HG03460 (cell line): ENCODE measurements at regions not wholly inside any gene's neighbourhood (a gene's known extent, or its start where the extent isn't known, plus 50 kb on each side); places are given as distances from the start of the nearest gene placed in this dataset.
"Not testable (repeated sequence)": the region's sequence is repeated elsewhere in the genome, so short reads cannot be mapped to it uniquely, and the experiment has no call there.

ENCODE experiments used
- ATAC-seq: cut with Tn5 transposase; IDR thresholded peaks from one replicate; pipeline ENCODE4 v1.9.1; 2021; ENCODE audit not compliant: unreplicated experiment

DNA sequence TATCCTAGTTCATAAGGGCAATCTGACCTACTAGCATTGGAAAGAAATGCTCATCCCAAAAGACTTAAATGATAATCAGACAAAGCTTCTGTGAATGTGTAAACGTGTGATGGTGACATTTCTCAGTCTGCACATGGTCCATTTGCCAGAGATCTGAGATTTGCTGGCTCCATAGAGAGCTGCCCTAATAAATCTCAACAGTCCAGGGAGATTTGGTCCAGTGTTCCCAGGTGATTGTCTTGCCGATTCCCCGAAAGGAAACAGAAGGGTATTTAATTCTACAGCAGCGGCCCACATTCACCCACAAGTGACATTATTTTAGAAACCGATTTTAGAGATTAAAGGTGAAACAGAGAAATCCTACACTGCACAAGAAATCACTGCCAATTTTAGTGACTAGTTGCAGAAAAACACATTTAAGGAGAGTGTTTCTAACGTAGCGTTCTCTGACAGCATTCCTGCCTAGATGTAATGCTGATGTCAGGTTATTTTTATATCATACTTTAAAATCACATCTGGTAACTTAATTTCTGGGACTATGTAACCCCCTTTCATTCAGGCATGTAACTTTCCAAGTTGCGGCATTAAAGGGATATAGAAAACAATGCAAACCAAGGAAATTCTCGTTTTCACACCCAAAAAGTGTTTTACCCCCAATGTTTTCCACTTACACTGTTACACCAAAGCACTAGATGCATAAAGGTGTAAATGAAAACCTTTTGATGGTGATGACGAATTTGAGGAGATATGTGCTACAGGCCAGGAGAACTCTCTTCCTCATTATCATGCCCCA, 231.9 kb upstream of the FN1 start:
- ATAC-seq: no peak

DNA sequence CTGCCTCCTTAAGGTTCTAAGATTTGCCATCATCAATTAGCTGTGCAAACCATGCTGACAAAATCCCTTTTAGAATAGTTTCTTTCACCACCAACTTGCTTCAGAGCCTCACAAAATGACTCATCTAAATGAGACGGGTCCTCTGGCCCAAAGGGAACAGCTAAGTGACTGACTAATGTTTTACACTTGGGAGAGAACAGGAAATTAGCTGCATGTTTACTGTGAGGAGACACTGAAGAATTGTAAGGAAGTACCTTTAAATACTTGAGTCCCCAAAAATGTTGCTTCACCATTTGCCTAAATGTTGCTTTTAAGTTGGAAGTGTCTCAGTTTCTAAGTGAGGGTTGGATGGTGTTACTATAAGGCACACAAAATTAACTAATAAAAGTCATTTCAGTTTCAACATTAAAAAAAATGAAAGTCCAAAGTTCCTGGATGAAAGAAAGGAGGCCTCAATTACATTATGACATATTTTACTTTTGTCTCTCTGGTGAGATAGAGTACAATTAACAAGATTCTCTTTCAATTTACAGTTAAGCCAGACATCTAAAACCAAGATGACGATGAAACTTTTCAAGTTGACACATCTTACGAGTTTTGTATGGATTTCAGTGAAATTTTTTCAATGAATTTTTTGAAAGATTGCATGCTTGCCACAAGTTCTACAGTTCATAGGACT, 229.1 kb upstream of the FN1 start:
- peak; percentile 91 for ATAC-seq

DNA sequence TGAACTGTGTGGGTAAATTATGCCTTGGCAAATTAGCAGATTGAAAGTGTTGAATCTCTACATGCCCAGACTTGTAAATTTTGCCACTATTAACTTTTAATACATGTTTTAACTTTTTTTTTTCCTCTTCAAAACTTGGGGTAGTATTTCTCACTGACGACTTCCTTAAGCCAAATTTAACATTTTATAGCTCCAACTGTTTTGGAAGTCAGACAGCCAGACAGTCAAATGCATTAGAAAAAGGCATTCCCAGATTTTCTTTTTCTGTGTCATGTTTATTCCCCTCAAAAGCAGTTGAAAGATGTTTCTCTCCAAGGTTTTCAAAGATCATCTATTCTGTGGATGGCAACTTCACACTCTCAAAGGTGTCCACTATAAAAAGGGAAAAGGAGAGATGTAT, 226.8 kb upstream of the FN1 start:
- ATAC-seq: no peak

DNA sequence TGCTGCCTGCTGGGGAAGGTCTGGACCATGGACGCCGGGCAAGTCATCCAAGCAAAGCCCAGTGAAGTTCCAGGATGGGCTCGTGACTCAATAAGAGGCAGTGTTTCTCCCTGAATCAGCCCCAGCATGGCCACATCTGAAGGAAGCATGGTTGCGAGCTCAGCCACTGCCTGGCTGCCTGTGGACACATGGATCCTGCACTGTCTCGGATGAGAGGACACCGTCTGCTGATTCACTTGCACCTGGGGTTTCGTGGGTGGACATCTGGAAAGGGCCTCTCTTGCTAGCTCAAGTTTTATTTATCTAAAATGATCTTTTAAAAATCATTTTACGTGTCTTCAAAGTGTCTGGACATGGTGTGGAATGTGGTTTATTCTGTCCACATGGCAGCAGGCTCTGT, 224.8 kb upstream of the FN1 start:
- ATAC-seq: no peak

DNA sequence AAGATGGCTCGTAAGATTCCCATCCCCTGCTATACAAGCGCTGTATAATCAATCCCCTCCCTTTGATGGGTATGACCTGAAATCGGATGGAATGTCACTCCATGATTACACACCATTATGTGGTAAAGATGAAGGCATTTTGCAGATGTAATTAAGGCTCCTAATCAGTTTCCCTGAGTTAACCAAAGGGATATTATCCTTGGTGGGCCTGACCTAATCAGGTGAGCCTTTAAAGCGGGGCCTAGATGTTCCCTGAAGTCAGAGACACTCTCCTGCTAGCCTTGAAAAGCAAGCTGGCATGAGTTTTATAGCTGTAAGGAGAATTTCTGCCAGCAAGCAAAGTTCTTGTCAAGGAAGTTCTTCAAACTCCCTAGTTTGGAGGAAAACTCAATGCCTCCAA, 223.8 kb upstream of the FN1 start:
- ATAC-seq: no peak

DNA sequence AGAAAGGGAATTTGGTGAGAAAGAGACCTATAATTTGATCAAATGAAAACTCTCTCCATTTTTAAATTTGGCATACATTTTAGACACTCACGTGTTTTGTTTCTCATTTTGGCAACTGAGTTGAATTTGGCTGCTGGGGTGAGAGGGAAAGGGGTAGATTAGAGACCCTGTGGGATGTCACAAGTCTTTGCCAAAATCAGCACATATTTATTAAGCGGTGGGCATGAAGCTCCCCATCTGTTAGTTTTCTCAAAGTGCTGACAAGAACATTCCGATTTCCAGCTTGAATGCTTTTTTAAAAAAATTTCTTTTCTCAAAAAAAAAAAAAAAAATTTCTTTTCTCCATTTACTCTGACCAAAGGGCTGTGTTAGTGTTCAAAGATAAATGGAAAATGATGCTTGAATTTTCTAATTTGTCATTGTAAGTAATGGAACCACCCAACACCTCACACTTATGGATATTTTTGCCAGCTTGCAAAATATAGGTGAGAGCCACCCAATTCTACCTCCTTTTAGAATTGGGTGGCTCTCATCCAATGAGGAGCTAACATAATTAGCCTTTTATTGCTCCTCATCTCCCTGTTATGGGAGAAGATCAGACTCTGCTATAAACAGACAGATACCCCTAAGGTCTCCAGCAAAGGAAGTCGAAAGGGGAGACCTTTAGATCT, 222.9 kb upstream of the FN1 start:
- no peak for ATAC-seq

DNA sequence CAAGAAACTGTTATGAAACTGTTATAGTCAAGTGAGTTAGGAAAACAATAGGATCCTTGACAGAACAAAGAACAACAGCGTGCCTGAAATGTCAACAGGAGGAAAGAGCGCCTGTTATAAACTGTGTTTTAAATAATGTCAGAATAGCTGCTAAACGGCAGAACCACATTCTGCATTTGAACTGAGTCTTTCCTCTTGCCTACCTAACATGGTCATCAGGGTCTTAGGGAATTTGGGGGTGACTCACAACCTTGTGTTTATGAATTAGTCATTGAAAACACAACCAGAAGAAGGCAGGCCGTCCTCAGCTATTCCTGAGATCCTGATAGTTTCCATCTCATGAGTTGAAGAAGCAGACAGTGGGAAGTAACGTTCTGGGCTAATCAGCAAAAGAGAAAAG, 222.0 kb upstream of the FN1 start:
- ATAC-seq: no peak

DNA sequence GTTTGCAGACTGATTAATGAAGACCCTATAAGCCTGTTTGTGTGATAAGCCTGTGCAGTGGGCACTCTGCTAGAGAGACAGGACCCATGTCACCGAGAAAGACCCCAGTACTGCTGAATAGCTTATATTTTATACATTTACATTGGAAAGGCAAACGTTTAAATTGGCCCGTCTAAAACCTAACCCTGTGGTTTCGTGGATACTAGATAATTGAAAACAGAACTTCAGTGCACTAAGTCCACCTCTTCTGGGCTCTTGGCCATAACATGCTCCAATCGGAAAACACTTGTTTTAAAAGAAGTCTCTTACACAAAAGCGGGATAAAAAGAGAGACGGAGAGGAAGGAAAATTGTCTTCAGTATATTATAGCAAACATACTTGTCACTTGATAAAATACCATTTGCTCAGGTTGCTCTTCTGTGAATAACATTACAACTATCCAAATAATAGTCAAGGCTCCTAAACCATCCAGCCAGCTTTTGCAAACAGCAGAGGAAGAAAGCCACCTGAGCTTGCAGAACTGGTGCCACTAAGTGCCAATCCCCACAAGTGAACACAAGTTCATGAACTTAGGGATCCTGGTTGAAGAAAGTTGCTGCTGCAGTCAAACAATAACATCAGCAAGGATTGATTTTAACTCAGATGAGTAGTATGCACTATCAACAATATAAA, 218.4 kb upstream of the FN1 start:
- no peak for ATAC-seq

DNA sequence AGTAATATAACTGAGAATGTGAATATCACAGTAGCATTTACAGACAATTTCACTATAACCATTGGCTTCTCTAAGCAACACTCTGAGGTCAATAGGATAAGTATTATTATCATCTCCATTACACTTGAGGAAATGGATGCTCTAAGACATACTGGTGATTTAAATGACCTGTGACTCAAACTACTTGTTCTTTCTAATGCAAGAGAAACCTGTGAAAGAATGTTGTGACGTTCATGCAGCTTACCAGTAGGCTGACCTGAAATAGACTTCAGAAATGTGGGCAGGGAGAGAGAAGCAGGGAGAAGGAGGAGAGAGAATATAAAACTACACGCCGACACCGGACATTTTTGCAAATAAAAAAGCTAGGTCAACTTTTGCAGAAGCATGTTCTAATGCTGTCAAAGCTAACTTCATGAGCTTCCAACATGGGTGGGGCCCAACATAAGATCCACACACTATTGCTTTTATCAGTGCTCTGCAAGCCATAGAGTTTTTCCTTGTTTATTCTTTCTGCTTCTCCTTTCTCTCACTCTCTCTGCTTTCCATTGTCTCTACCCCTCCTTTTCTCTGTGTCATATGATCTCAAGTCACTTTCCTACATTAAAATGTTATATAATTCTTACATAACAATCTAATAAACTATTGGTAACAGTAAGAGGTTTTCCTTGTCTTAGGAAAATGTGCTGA, 217.6 kb upstream of the FN1 start:
- ATAC-seq: no peak

DNA sequence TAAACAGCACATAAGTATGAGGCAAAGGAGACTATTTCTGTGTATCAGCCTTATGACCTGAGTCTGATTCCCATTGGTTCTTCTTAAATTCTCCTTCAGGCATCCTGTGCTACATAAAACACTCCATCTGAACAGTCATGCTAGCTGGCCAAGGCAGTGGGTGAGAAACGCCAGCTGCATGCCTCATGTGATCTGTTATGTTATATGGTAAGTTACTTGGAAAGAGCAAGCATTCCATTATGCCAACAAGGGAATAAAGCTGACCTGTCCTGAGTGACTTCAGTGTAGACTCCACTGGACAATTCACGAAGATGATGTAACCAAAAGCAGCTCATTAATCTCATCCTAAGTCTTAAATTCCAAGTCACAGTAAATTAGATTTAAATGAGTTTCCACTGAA, 216.5 kb upstream of the FN1 start:
- no peak for ATAC-seq

DNA sequence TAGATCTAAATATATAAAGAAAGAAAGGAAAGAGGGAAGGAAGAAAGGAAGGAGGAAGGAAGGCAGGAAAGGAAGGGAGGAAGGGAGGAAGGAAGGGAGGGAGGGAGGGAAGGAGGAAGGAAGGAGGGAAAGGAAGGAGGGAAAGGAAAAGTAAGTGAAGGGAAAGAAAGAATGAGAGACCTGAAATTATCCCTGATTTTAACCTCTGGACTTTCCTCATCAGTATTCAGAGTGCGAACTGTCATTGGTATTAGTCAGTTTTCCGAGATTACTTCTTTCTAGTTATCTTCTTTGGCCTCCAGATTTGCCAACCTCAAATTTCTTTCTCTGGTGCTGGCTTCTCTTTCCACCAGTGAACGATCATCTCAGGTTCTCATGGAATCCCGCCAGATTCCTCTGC, 215.5 kb upstream of the FN1 start:
- ATAC-seq: no peak

DNA sequence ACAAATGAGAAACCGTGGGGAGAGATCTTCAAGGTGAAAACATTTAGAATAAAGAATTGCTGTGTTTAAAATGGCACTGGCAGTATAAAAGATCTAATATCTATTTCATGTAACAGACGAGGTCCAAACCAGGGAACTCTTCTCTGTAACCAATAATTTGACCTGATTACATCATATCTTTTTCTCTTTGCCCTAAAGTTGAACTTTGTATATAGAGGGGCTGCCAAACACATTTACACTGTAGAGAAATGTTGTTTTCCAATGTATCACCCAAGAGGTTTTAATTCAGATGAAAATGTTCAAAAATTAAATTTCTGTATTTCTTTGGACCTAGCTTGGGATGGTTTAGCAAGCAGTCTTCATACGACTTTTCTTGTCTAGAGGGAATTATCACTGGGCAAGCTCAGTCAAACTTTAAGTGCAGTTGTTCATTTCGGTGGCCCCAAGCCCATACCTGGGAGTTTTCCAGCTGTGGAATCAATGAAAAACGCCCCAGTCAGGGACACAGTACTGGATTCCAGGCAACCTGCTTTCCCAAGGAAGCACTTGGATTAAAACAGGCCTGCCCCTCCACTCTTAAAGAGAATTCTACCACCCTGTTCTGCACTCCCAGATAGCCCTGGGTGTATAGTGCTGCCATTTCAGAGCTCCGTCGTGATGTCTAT, 208.5 kb upstream of the FN1 start:
- no peak for ATAC-seq

DNA sequence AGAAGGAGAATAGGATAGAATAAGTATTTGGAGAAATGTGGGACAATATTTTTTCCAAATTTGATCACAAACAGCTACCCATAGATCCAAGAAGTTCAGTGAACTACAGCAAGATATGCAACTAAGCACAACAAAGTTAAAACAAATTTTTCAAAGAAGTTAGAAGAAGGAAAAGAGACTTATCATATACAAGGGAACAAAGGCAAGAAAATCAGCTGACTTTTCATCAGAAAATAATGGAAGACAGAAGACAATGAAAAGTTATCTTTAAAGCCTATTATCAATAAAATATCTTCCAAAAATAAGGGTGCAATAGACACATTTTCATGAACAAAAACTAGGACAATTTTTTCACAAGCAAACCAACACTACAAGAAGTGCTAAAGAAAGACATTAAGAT, 202.8 kb upstream of the FN1 start:
- ATAC-seq: no peak

DNA sequence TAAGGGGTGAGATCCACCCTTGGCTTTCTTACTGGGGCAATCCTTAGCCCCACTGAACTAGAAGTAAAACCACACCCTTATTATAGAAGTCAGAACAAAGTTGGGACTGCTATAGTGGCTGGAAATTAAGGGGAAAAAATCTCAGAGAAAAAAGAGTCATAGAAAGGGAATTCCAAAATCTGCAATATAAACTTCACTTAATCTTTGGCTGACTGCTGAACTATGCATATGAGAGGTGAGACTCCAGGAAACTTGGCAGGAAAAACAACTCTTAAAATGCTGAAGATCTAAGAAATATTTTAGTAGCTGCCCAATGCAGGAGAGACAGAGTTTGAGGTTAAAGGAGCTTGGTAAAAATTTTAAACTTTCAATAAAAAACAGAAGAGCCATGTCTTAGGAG, 201.8 kb upstream of the FN1 start:
- no peak for ATAC-seq

DNA sequence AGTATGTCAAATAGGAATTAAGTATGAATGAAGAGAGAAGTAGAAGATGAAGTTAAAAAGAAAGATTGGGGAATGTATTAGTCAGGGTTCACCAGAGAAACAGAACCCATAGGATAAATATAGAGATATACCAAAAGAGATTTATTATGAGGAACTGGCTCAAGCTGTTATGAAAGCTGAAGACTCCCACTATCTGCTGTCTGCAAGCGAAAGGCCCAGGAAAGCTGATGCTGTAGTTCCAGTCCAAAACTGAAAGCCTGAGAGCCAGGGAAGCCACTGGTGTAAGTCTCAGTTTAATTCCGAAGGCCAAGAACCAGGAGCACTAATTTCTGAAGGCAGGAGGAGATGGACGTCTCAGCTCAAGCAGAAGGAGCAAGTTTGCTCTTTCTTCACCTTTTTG, 200.9 kb upstream of the FN1 start:
- no peak for ATAC-seq

DNA sequence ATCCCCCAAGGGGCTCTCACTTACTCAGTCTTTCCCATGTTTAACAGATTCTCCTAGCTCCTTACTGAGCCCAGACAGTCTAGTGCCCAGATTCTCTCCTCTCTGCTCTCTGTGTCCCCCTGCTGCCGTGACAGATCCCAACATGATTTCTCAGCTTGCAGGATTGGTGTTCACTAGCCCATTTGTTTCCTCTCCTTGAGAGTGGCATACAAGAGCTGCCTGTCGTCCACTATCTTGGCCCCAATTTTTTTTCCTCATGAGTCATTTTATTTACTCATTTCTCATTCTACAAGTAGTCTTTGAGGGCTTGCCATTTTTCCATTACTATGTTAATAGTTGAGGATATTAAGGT, 199.9 kb upstream of the FN1 start:
- no peak for ATAC-seq

DNA sequence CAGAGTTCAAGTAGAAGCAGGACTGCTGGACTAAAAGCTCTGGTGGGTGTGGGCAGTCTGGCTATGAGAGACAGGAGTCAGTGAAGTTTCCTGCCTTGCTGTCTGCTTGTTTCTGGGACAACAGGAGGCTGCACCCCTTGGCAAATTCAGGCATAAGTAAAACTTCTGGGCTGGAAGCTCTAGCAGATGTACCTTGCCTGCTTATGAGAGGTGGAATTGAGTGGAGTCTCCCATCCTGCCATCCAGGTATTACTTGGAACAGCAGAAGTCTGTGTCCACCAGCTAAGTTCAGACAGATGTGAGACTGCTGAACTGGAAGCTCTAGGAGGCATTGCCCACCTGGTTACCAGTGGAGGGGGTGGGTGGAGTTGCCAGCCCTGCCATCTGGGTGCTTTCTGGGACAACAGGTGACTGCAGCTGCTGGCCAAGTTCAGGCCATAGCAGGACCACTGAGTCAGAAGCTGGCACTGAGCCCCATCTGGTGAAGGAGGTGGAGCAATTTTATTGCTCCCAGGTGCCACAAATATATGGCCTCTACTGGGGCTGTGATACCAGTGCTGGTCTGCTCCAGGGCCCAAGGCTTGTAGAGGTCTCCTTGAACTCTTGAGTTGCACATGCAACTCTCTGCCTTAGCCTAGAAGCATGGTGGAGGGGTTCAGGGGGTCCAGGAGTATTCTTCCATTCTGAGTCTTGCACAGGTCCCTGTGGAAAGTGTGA, 199.4 kb upstream of the FN1 start:
- ATAC-seq: no peak

DNA sequence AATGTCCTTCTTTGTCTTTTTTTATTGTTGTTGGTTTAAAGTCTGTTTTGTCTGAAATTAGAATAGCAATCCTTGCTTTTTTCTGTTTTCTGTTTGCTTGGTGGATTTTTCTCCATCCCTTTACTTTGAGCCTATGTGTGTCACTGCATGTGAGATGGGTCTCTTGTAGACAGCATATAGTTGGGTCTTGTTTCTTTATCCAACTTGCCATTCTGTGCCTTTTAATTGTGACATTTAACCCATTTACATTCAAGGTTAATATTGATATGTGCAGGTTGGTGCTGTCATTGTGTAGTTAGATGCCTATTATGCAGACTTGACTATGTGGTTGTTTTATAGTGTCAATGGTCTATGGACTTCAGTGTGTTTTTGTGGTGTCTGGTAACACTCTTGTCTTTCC, 197.5 kb upstream of the FN1 start:
- no peak for ATAC-seq

DNA sequence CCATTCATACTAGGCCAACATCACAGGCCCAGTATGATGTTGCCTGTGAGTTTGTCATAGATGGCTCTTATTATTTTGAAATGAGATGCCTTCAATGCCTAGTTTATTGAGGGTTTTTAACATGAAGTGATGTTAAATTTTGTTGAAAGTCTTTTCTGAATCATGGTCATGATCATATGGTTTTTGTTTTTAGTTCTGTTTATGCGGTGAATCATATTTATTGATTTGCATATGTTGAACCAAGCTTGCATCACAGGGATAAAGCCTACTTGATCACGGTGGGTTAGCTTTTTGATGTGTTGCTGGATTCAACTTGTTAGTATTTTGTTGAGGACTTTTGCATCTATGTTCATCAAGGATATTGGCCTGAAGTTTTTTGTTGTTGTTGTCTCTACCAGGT, 195.8 kb upstream of the FN1 start:
- no peak for ATAC-seq

DNA sequence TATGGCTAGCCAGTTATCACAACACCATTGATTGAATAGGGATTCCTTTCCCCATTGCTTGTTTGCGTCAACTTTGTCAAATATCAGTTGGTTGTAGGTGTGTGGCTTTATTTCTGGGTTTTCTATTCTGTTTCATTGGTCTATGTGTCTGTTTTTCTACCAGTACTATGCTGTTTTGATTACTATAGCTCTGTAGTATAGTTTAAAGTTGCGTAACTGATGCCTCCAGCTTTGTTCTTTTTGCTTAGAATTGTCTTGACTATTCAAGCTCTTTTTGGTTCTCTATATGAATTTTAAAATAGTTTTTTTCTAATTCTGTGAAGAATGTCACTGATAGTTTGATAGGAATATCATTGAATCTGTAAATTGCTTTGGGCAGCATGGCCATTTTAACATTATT, 194.9 kb upstream of the FN1 start:
- ATAC-seq: not testable (repeated sequence)
